AG09319 (cell line): ENCODE measurements at regions not wholly inside any gene's neighbourhood (a gene's known extent, or its start where the extent isn't known, plus 50 kb on each side); places are given as distances from the start of the nearest gene placed in this dataset.

ENCODE experiments used
- DNase-seq: peaks from one replicate; pipeline ENCODE4 v3.0.0-alpha.2; 2010; ENCODE audit warnings: low read depth; ENCODE audit errors: extremely low read depth
- TF ChIP-seq, protein P1 (sequence below): IDR thresholded peaks from 2 replicates; pipeline ENCODE4 v1.5.1; 2011; ENCODE audit warnings: low read depth, mild to moderate bottlenecking, inconsistent platforms, low read length, moderate library complexity

DNA sequence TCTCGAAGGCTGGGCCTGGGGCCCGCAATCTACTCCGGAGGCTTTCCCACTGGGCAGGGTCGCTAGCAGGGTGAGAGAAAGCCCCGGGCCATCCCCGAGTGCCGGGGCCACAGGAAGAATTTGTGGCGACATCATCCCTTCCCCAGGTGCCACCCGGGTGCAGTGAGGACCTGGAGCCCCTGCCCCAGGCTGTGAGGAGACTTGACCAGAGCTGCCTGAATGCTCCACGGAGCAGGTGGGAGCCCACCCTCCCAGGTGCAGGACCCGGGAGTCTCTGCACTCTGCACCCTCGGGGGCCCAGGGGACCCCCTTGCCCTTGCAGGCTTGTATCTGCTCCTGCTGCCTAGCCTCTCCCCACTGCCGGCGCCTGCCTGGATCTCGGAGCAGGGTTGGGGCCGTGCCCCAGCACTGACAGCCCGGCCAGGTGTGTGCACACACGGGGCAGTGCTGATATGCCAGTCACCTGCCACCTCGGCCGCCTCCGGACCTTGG is 67.5 kb upstream of the RGS7 start:
- DNase-seq = no peak

DNA sequence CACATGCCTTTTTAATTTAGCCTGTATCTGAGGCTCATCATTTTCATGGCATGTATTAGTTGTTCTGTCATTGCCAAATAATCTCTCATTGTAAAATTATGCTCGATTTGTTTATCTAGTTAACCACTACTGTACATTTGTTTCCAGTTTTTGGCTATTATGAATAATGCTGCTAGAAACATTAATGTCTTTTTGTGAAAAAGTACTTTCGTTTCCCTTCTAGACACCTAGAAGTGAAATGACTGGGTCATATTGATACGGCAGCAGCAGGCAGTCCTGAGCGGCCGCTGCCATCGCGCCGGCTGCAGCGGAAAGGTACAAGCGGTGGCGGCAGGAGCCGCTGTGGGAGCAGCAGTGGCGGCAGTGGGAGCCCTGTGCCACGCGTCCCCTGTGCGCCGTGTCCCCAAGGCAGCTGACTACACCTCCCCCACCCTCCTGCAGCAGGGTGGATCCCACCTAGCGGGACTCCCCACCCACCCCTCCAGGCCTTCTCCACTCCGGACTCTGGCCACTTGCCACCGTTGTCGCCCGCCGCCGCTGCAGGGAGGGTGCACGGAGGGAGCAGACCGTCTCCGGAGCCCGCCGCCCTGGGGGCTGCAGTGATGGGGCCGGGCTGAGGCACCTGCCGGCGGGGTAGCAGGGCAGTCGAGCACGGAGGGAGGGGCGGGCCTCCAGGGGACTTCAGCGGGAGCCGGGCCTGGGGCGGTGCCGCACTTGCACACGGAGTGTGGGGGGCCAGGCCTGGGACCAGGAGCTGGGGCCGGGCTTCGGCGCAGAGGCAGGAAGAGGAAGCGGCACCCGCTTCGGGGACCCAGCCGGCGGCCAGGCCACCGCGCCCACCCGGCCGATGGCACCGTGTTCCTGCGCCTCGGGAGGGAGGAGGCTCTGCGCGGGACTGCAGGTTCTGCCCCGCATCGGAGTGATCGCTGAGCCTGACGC is 66.8 kb upstream of the RGS7 start:
- TF ChIP-seq, protein P1, sequence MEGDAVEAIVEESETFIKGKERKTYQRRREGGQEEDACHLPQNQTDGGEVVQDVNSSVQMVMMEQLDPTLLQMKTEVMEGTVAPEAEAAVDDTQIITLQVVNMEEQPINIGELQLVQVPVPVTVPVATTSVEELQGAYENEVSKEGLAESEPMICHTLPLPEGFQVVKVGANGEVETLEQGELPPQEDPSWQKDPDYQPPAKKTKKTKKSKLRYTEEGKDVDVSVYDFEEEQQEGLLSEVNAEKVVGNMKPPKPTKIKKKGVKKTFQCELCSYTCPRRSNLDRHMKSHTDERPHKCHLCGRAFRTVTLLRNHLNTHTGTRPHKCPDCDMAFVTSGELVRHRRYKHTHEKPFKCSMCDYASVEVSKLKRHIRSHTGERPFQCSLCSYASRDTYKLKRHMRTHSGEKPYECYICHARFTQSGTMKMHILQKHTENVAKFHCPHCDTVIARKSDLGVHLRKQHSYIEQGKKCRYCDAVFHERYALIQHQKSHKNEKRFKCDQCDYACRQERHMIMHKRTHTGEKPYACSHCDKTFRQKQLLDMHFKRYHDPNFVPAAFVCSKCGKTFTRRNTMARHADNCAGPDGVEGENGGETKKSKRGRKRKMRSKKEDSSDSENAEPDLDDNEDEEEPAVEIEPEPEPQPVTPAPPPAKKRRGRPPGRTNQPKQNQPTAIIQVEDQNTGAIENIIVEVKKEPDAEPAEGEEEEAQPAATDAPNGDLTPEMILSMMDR = no peak; the same call in 1 of the 2 replicates

More for the DNA sequence above, 67.5 kb upstream of the RGS7 start:
- TF ChIP-seq, protein P1 = no peak

DNA sequence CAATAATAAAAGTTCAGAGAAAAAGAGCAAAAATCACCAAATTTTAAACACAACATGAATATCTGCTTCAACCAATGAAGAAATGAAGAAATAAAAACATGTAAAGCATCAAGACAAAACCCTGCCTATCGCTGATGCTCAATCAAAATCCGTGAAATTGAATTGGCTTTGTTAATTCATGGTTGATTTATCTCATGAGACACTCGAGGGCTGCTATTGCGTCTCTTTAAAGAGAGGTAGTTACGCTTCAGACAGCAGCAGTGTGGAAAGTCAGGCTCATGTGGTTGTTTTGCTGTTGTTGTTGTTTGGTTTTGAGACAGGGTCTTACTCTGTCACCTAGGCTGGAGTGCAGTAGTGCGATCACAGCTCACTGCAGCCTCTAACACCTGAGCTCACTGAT is 65.5 kb upstream of the RGS7 start:
- no peak for DNase-seq
- TF ChIP-seq, protein P1 = no peak

More for the DNA sequence above, 66.8 kb upstream of the RGS7 start:
- DNase-seq = no peak

DNA sequence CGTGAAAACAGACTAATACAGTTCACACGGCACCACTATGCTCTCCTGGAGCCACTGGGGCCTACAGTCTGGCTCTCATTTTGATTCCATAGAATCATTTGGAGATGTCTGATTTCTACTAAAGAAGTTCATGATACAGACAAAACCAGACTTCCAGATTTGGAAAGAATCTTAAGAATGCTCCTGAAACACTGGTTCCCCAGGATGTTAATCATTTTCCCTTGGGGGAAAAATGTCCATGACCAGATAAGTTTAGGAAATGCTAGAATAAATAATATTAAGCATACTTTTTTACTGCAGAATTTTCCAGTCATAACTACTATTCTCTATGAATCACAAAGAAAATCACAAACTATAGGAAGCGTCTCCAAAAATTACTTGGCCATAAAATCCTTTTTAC is 63.0 kb upstream of the RGS7 start:
- TF ChIP-seq, protein P1 = no peak
- DNase-seq = no peak

DNA sequence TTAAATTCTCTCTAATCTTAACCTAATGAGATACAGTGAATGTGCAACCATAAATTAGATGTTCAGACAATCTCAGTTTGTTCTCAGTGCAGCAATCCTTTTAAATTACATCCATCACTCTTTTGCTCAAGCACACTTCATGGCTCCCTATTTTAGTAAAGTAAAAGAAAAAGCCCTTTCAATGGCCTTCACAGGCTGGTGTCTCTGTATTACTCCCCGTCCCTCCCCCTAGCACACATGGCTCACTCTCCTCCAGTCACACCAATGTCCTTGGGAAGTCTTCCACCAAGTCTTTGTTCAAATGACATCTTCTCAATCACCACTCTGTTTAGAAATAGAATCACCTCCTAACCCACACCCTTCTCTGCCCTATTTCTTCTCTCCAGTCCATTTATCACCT is 60.3 kb upstream of the RGS7 start:
- DNase-seq = no peak
- TF ChIP-seq, protein P1 = no peak

DNA sequence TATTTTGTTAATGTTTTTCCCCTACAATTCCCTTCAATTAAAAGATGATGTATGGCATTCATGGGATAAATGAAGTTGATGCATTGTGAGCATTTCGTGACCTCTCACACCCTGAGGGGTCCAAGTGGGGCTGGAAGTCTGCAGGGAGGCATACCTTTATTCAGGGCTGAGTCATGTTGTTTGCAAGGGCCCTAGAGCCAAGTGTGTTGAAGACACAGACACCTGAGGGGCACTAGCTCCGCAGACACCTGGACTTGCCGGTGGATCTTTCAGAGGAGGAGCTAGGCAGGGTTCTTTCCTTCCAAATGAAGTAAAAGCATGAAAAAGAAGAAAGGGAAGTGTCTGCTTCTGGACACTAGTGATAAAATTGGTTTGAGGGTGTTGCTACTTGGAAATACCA is 57.0 kb upstream of the RGS7 start:
- no peak for DNase-seq
- TF ChIP-seq, protein P1 = no peak

DNA sequence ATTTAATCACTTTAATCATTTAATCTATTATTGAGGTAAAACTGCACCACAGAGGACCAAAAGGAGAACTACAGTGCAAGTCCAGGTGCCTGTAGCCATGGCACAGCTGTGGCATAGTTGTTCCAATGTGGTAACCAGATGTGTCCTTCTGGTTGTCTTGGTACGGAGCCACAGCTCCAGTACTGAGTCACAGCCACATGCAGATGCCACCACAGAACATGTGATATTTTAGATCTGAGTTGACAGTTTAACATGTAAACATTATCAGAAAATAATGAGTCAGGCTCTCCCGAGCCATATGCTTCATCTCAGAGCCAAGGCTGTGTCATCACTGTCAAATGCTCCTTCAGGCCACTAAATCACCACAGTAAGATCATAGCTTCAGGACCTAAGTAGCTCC is 56.4 kb upstream of the RGS7 start:
- TF ChIP-seq, protein P1 = no peak
- peak; percentile 75 for DNase-seq
